ENCODE measurements at regions not wholly inside any gene's neighbourhood (a gene's known extent, or its start where the extent isn't known, plus 50 kb on each side); places are given as distances from the start of the nearest gene placed in this dataset.

- Histone ChIP-seq H3K36me3 (no peaks in the 10 kb centered on the region), H3K4me1 (no peaks in the 10 kb centered on the region), H3K9me3 (no peaks in the 10 kb centered on the region; the same call in 1 of the 2 replicates), H3K27me3 (no peaks in the 10 kb centered on the region), H3K4me3 (ENCODE audit: low read depth, low read length) (no peak overlapping the region)
- TF ChIP-seq CTCF (IDR thresholded peaks at IDR 0.05; ENCODE audit: low read depth, low read length) = no peak
- DNase-seq = no peak
These were observed 560.6 kb downstream of the COL12A1 start for GRCh38 chr6:74645108-74645849.

GRCh38 chr6:74642101-74642500 lies 563.8 kb downstream of the COL12A1 start:
- no peak for DNase-seq
- H3K27me3 ChIP-seq = no peaks in the 10 kb centered on the region
- no peaks in the 10 kb centered on the region for H3K4me1 ChIP-seq
- no peak overlapping the region for H3K4me3 ChIP-seq (ENCODE audit: low read depth, low read length)
- no peak for TF ChIP-seq CTCF (IDR thresholded peaks at IDR 0.05; ENCODE audit: low read depth, low read length)
- no peaks in the 10 kb centered on the region; the same call in 1 of the 2 replicates for H3K9me3 ChIP-seq
- H3K36me3 ChIP-seq = no peaks in the 10 kb centered on the region

GRCh38 chr6:74638412-74638811 lies 567.4 kb downstream of the COL12A1 start:
- DNase-seq = no peak

GRCh38 chr6:74632196-74632875 lies 573.5 kb downstream of the COL12A1 start:
- no peaks in the 10 kb centered on the region for H3K36me3 ChIP-seq
- TF ChIP-seq CTCF (IDR thresholded peaks at IDR 0.05; ENCODE audit: low read depth, low read length) = no peak

More at GRCh38 chr6:74638412-74638811, 567.4 kb downstream of the COL12A1 start:
- Histone ChIP-seq H3K27me3 (no peaks in the 10 kb centered on the region), H3K9me3 (no peaks in the 10 kb centered on the region; the same call in 1 of the 2 replicates), H3K4me3 (ENCODE audit: low read depth, low read length) (no peak overlapping the region), H3K36me3 (no peaks in the 10 kb centered on the region), H3K4me1 (no peaks in the 10 kb centered on the region)
- no peak for TF ChIP-seq CTCF (IDR thresholded peaks at IDR 0.05; ENCODE audit: low read depth, low read length)

GRCh38 chr6:74631564-74631963 lies 574.3 kb downstream of the COL12A1 start:
- TF ChIP-seq CTCF (IDR thresholded peaks at IDR 0.05; ENCODE audit: low read depth, low read length) = no peak
- Histone ChIP-seq H3K9me3 (no peaks in the 10 kb centered on the region), H3K4me1 (no peaks in the 10 kb centered on the region), H3K27me3 (no peaks in the 10 kb centered on the region), H3K36me3 (no peaks in the 10 kb centered on the region), H3K4me3 (ENCODE audit: low read depth, low read length) (no peak overlapping the region)
- DNase-seq = no peak

More at GRCh38 chr6:74632196-74632875, 573.5 kb downstream of the COL12A1 start:
- Histone ChIP-seq H3K27me3 (no peaks in the 10 kb centered on the region), H3K4me1 (no peaks in the 10 kb centered on the region), H3K9me3 (no peaks in the 10 kb centered on the region), H3K4me3 (ENCODE audit: low read depth, low read length) (no peak overlapping the region)
- DNase-seq = no peak

GRCh38 chr6:74626288-74626687 lies 579.6 kb downstream of the COL12A1 start:
- H3K4me1 ChIP-seq = no peaks in the 10 kb centered on the region
- no peak for DNase-seq

More at GRCh38 chr6:74626288-74626687, 579.6 kb downstream of the COL12A1 start:
- Histone ChIP-seq H3K36me3 (no peaks in the 10 kb centered on the region), H3K27me3 (no peaks in the 10 kb centered on the region), H3K4me3 (ENCODE audit: low read depth, low read length) (no peak overlapping the region), H3K9me3 (no peaks in the 10 kb centered on the region)
- no peak for TF ChIP-seq CTCF (IDR thresholded peaks at IDR 0.05; ENCODE audit: low read depth, low read length)
